HepG2 (cell line): ENCODE measurements at regions not wholly inside any gene's neighbourhood (a gene's known extent, or its start where the extent isn't known, plus 50 kb on each side); places are given as distances from the start of the nearest gene placed in this dataset.
A peak's percentile ranks its signal among the peaks of the same experiment; 100 is the strongest.

ENCODE experiments used
- DNMT3B ChIP-seq: conservative IDR thresholded peaks from 2 replicates; pipeline ENCODE4 v1.6.1; 2016; ENCODE audit warnings: missing biosample characterization, control low read depth
- JUN ChIP-seq: sonication (generic); formaldehyde crosslinking; IDR thresholded peaks from 2 replicates; pipeline ENCODE4 v1.4.0; 2020; ENCODE audit warnings: mild to moderate bottlenecking, missing genetic modification reagents
- POLR2A ChIP-seq, 2 experiments: IDR thresholded peaks; 2 replicates each; pipeline ENCODE4 v1.6.1; 2011; ENCODE audit warnings: low read depth in 2 of 2, low read length in 2 of 2, mild to moderate bottlenecking in 1 of 2, moderate library complexity in 1 of 2; ENCODE audit not compliant: insufficient read depth in 1 of 2
- RBM22 ChIP-seq: fragments of 200-400 bp; formaldehyde crosslinking; optimal IDR thresholded peaks from 2 replicates; pipeline ENCODE3; 2017; ENCODE audit warnings: mild to moderate bottlenecking, low read length, moderate library complexity
- RORA ChIP-seq: sonication (generic); formaldehyde crosslinking; IDR thresholded peaks from 2 replicates; pipeline ENCODE4 v1.5.0; 2020; ENCODE audit warnings: mild to moderate bottlenecking, missing genetic modification reagents, moderate library complexity
- SRF ChIP-seq: IDR thresholded peaks from 2 replicates; pipeline ENCODE4 v1.6.1; 2011; ENCODE audit warnings: mild to moderate bottlenecking, low read depth, low read length, moderate library complexity
- YEATS4 ChIP-seq: sonication (generic); formaldehyde crosslinking; IDR thresholded peaks from 2 replicates; pipeline ENCODE4 v1.4.0; 2020; ENCODE audit warnings: missing genetic modification reagents, borderline replicate concordance
- ZBTB38 ChIP-seq: sonication (generic); formaldehyde crosslinking; IDR thresholded peaks from 2 replicates; pipeline ENCODE4 v1.5.1; 2020; ENCODE audit warnings: mild to moderate bottlenecking, missing genetic modification reagents
- ZFP1 ChIP-seq: IDR thresholded peaks from 2 replicates; pipeline ENCODE4 v1.6.1; 2016
- ZFP37 ChIP-seq: sonication (generic); formaldehyde crosslinking; IDR thresholded peaks from 2 replicates; pipeline ENCODE4 v1.4.0; 2020; ENCODE audit warnings: missing genetic modification reagents, borderline replicate concordance
- ZFP82 ChIP-seq: sonication (generic); formaldehyde crosslinking; IDR thresholded peaks from 2 replicates; pipeline ENCODE4 v1.5.1; 2020; ENCODE audit warnings: mild to moderate bottlenecking, missing genetic modification reagents, borderline replicate concordance
- ZMYM4 ChIP-seq: sonication (generic); formaldehyde crosslinking; IDR thresholded peaks from 2 replicates; pipeline ENCODE4 v1.8.1; 2023; ENCODE audit warnings: mild to moderate bottlenecking, missing genetic modification reagents
- ZNF260 ChIP-seq: sonication (generic); formaldehyde crosslinking; IDR thresholded peaks from 2 replicates; pipeline ENCODE4 v1.4.0; 2020; ENCODE audit warnings: missing genetic modification reagents, low read depth, mild to moderate bottlenecking, borderline replicate concordance
- ZNF558 ChIP-seq: sonication (generic); formaldehyde crosslinking; IDR thresholded peaks from 2 replicates; pipeline ENCODE4 v1.9.0; 2022; ENCODE audit warnings: mild to moderate bottlenecking, missing genetic modification reagents, borderline replicate concordance
- ZNF577 ChIP-seq: sonication (generic); formaldehyde crosslinking; IDR thresholded peaks from 2 replicates; pipeline ENCODE4 v1.4.0; 2020; ENCODE audit warnings: mild to moderate bottlenecking, low read depth, missing genetic modification reagents, borderline replicate concordance
- TF ChIP-seq, protein P1 (sequence below): sonication (generic); formaldehyde crosslinking; IDR thresholded peaks from 2 replicates; pipeline ENCODE4 v1.5.0; 2020; ENCODE audit warnings: missing genetic modification reagents
- TF ChIP-seq, protein P2 (sequence below): sonication (generic); formaldehyde crosslinking; IDR thresholded peaks from 2 replicates; pipeline ENCODE4 v1.4.0; 2020; ENCODE audit warnings: mild to moderate bottlenecking, missing genetic modification reagents
- TF ChIP-seq, protein P3 (sequence below): sonication (generic); formaldehyde crosslinking; IDR thresholded peaks from 2 replicates; pipeline ENCODE4 v1.4.0; 2020; ENCODE audit warnings: missing genetic modification reagents
- TF ChIP-seq, protein P4 (sequence below): sonication (generic); formaldehyde crosslinking; IDR thresholded peaks from 2 replicates; pipeline ENCODE4 v1.5.1; 2020; ENCODE audit warnings: missing genetic modification reagents, mild to moderate bottlenecking, borderline replicate concordance
- TF ChIP-seq, protein P5 (sequence below): sonication (generic); formaldehyde crosslinking; IDR thresholded peaks from 2 replicates; pipeline ENCODE4 v1.4.0; 2020; ENCODE audit warnings: missing genetic modification reagents, borderline replicate concordance
- TF ChIP-seq, protein P6 (sequence below): sonication (generic); formaldehyde crosslinking; IDR thresholded peaks from 2 replicates; pipeline ENCODE4 v1.5.0; 2020; ENCODE audit warnings: missing genetic modification reagents, mild to moderate bottlenecking, borderline replicate concordance

DNA sequence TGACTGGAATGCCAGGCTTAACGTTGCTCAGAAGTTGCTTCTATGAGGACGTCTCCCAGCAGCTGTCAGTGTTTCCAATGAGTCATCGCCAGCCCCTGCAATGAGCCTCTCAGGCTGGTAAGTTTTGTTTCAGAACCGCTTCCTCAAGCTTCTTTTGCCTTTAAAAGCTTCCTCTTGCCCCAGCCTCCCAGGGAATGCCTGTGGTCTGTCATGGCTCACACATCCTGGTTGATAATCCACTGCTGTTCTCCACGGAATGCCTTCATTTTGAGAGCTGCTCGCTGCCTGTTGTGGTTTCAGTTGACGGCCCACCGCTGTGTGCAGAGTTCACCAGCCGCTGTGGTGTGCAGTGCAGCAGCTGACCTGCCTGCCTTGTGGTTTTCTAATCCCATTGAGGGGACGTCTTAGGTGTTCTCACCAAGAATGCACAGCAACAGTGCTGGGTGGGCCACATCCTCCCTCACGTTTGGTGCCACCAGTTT, 96.4 kb downstream of the RTP5 start (continued):
- TF ChIP-seq, protein P1, sequence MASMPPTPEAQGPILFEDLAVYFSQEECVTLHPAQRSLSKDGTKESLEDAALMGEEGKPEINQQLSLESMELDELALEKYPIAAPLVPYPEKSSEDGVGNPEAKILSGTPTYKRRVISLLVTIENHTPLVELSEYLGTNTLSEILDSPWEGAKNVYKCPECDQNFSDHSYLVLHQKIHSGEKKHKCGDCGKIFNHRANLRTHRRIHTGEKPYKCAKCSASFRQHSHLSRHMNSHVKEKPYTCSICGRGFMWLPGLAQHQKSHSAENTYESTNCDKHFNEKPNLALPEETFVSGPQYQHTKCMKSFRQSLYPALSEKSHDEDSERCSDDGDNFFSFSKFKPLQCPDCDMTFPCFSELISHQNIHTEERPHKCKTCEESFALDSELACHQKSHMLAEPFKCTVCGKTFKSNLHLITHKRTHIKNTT (CRISPR knock-in tag) = no peak
- TF ChIP-seq RORA (CRISPR knock-in tag) (no peak), ZNF260 (CRISPR knock-in tag) (no peak), ZMYM4 (CRISPR knock-in tag) (no peak), DNMT3B (CRISPR knock-in tag) (no peak), JUN (no peak), POLR2A (IDR thresholded peaks at IDR 0.05; ENCODE audit: insufficient read depth in 1 of 2, low read depth in 2 of 2, low read length in 2 of 2) (no peak), RBM22 (no peak), ZBTB38 (CRISPR knock-in tag) (0 out of 2 replicates have a peak, but pooled peaks have one; percentile 37), ZNF558 (CRISPR knock-in tag) (no peak), ZFP82 (CRISPR knock-in tag) (no peak), SRF (no peak), ZFP37 (CRISPR knock-in tag) (no peak), ZNF577 (no peak), YEATS4 (no peak), ZFP1 (CRISPR knock-in tag) (no peak)
- TF ChIP-seq, protein P2, sequence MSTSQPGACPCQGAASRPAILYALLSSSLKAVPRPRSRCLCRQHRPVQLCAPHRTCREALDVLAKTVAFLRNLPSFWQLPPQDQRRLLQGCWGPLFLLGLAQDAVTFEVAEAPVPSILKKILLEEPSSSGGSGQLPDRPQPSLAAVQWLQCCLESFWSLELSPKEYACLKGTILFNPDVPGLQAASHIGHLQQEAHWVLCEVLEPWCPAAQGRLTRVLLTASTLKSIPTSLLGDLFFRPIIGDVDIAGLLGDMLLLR (CRISPR knock-in tag) = no peak
- TF ChIP-seq, protein P3, sequence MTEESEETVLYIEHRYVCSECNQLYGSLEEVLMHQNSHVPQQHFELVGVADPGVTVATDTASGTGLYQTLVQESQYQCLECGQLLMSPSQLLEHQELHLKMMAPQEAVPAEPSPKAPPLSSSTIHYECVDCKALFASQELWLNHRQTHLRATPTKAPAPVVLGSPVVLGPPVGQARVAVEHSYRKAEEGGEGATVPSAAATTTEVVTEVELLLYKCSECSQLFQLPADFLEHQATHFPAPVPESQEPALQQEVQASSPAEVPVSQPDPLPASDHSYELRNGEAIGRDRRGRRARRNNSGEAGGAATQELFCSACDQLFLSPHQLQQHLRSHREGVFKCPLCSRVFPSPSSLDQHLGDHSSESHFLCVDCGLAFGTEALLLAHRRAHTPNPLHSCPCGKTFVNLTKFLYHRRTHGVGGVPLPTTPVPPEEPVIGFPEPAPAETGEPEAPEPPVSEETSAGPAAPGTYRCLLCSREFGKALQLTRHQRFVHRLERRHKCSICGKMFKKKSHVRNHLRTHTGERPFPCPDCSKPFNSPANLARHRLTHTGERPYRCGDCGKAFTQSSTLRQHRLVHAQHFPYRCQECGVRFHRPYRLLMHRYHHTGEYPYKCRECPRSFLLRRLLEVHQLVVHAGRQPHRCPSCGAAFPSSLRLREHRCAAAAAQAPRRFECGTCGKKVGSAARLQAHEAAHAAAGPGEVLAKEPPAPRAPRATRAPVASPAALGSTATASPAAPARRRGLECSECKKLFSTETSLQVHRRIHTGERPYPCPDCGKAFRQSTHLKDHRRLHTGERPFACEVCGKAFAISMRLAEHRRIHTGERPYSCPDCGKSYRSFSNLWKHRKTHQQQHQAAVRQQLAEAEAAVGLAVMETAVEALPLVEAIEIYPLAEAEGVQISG (CRISPR knock-in tag) = no peak
- TF ChIP-seq, protein P4, sequence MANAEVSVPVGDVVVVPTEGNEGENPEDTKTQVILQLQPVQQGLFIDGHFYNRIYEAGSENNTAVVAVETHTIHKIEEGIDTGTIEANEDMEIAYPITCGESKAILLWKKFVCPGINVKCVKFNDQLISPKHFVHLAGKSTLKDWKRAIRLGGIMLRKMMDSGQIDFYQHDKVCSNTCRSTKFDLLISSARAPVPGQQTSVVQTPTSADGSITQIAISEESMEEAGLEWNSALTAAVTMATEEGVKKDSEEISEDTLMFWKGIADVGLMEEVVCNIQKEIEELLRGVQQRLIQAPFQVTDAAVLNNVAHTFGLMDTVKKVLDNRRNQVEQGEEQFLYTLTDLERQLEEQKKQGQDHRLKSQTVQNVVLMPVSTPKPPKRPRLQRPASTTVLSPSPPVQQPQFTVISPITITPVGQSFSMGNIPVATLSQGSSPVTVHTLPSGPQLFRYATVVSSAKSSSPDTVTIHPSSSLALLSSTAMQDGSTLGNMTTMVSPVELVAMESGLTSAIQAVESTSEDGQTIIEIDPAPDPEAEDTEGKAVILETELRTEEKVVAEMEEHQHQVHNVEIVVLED (CRISPR knock-in tag) = no peak
- TF ChIP-seq, protein P5, sequence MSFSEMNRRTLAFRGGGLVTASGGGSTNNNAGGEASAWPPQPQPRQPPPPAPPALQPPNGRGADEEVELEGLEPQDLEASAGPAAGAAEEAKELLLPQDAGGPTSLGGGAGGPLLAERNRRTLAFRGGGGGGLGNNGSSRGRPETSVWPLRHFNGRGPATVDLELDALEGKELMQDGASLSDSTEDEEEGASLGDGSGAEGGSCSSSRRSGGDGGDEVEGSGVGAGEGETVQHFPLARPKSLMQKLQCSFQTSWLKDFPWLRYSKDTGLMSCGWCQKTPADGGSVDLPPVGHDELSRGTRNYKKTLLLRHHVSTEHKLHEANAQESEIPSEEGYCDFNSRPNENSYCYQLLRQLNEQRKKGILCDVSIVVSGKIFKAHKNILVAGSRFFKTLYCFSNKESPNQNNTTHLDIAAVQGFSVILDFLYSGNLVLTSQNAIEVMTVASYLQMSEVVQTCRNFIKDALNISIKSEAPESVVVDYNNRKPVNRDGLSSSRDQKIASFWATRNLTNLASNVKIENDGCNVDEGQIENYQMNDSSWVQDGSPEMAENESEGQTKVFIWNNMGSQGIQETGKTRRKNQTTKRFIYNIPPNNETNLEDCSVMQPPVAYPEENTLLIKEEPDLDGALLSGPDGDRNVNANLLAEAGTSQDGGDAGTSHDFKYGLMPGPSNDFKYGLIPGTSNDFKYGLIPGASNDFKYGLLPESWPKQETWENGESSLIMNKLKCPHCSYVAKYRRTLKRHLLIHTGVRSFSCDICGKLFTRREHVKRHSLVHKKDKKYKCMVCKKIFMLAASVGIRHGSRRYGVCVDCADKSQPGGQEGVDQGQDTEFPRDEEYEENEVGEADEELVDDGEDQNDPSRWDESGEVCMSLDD (CRISPR knock-in tag) = no peak
- TF ChIP-seq, protein P6, sequence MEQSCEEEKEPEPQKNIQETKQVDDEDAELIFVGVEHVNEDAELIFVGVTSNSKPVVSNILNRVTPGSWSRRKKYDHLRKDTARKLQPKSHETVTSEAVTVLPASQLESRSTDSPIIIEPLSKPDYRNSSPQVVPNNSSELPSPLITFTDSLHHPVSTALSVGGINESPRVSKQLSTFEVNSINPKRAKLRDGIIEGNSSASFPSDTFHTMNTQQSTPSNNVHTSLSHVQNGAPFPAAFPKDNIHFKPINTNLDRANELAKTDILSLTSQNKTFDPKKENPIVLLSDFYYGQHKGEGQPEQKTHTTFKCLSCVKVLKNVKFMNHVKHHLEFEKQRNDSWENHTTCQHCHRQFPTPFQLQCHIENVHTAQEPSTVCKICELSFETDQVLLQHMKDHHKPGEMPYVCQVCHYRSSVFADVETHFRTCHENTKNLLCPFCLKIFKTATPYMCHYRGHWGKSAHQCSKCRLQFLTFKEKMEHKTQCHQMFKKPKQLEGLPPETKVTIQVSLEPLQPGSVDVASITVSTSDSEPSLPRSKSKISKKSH (CRISPR knock-in tag) = no peak
